Liver (tissue), 8 donors: ENCODE measurements at regions not wholly inside any gene's neighbourhood (a gene's known extent, or its start where the extent isn't known, plus 50 kb on each side); places are given as distances from the start of the nearest gene placed in this dataset.

ENCODE experiments used
- DNase-seq: peaks from one replicate; pipeline ENCODE4 v3.0.0-alpha.2; 2017; ENCODE audit warnings: low spot score
- H3K27ac ChIP-seq, 2 donors: one replicate each; pipeline ENCODE4 v1.7.0; 2013; ENCODE audit warnings: inconsistent platforms in 2 of 2, low read length in 2 of 2, control low read depth in 1 of 2, low read depth in 1 of 2, mild to moderate bottlenecking in 1 of 2
- H3K27me3 ChIP-seq, 4 donors: one replicate each; pipeline versions ENCODE4 v1.6.1 to v1.7.0; 2013; ENCODE audit warnings: low read length in 3 of 4, inconsistent platforms in 1 of 4, mild to moderate bottlenecking in 1 of 4, moderate library complexity in 1 of 4; ENCODE audit not compliant: control insufficient read depth in 4 of 4, insufficient read depth in 4 of 4
- H3K36me3 ChIP-seq, 4 donors: one replicate each; pipeline versions ENCODE4 v1.6.1 to v1.7.0; 2013; ENCODE audit warnings: low read length in 3 of 4, mild to moderate bottlenecking in 3 of 4, low read depth in 1 of 4, moderate library complexity in 1 of 4; ENCODE audit not compliant: control insufficient read depth in 4 of 4, insufficient read depth in 3 of 4
- H3K4me1 ChIP-seq, 4 donors: one replicate each; pipeline versions ENCODE4 v1.6.1 to v1.7.0; 2013; ENCODE audit warnings: low read length in 3 of 4, mild to moderate bottlenecking in 3 of 4, moderate library complexity in 1 of 4; ENCODE audit not compliant: control insufficient read depth in 4 of 4, insufficient read depth in 4 of 4
- H3K4me3 ChIP-seq, 3 donors: one replicate each; pipeline versions ENCODE4 v1.6.1 to v1.7.0; 2013; ENCODE audit warnings: low read length in 3 of 3, control low read depth in 1 of 3, low read depth in 1 of 3, mild to moderate bottlenecking in 1 of 3
- H3K9ac ChIP-seq, 2 donors: one replicate each; pipeline ENCODE4 v1.7.0; 2013; ENCODE audit warnings: low read length in 2 of 2, mild to moderate bottlenecking in 2 of 2, moderate library complexity in 2 of 2, control low read depth in 1 of 2, low read depth in 1 of 2
- H3K9me3 ChIP-seq, 4 donors: one replicate each; pipeline versions ENCODE4 v1.6.1 to v1.7.0; 2013; ENCODE audit warnings: low read length in 3 of 4; ENCODE audit not compliant: control insufficient read depth in 4 of 4
- ATF3 ChIP-seq: IDR thresholded peaks from 2 replicates; pipeline ENCODE4 v1.6.1; 2016; ENCODE audit warnings: antibody characterized with exemption
- CTCF ChIP-seq: fragments of 150-350 bp; IDR thresholded peaks from 2 replicates; pipeline ENCODE4 v1.5.1; 2017; ENCODE audit warnings: improper control_type of control experiment, low read depth, low read length; ENCODE audit not compliant: missing input control
- FOXA1 ChIP-seq: IDR thresholded peaks from 2 replicates; pipeline ENCODE4 v1.6.1; 2016; ENCODE audit warnings: antibody characterized with exemption
- FOXA2 ChIP-seq: IDR thresholded peaks from 2 replicates; pipeline ENCODE4 v1.6.1; 2016; ENCODE audit warnings: antibody characterized with exemption
- GABPA ChIP-seq, 2 donors: IDR thresholded peaks in 1 of 2; conservative IDR thresholded peaks in 1 of 2; 2 replicates each; pipeline ENCODE4 v1.6.1; 2016; ENCODE audit warnings: antibody characterized with exemption in 2 of 2, mild to moderate bottlenecking in 1 of 2, moderate library complexity in 1 of 2
- HNF4A ChIP-seq, 2 donors: conservative IDR thresholded peaks; 2 replicates each; pipeline ENCODE4 v1.6.1; 2016; ENCODE audit warnings: antibody characterized with exemption in 2 of 2, mild to moderate bottlenecking in 2 of 2
- HNF4G ChIP-seq: IDR thresholded peaks from 2 replicates; pipeline ENCODE4 v1.6.1; 2016; ENCODE audit warnings: antibody characterized with exemption
- MAX ChIP-seq: IDR thresholded peaks from 2 replicates; pipeline ENCODE4 v1.6.1; 2016; ENCODE audit warnings: antibody characterized with exemption
- RAD21 ChIP-seq, 2 donors: IDR thresholded peaks; 2 replicates each; pipeline ENCODE4 v1.6.1; 2016; ENCODE audit warnings: antibody characterized with exemption in 2 of 2, mild to moderate bottlenecking in 2 of 2
- REST ChIP-seq: IDR thresholded peaks from 2 replicates; pipeline ENCODE4 v1.6.1; 2016; ENCODE audit warnings: antibody characterized with exemption, mild to moderate bottlenecking
- RXRA ChIP-seq, 2 donors: IDR thresholded peaks; 2 replicates each; pipeline ENCODE4 v1.6.1; 2017 to 2018; ENCODE audit warnings: antibody characterized with exemption in 2 of 2, mild to moderate bottlenecking in 1 of 2
- SP1 ChIP-seq: IDR thresholded peaks from 2 replicates; pipeline ENCODE4 v1.6.1; 2018; ENCODE audit warnings: antibody characterized with exemption, mild to moderate bottlenecking
- TAF1 ChIP-seq: conservative IDR thresholded peaks from 2 replicates; pipeline ENCODE4 v1.6.1; 2016; ENCODE audit warnings: antibody characterized with exemption, mild to moderate bottlenecking
- YY1 ChIP-seq: IDR thresholded peaks from 2 replicates; pipeline ENCODE4 v1.6.1; 2016; ENCODE audit warnings: antibody characterized with exemption, mild to moderate bottlenecking
- WGBS: extraction: QIAGEN DNeasy Blood & Tissue Kit; methylation state at CpG from one replicate; pipeline ENCODE4 v1.1.7; 2013; 5-methylcytosine and 5-hydroxymethylcytosine counted together
- donor health status: healthy.
- donor health status: healthy.
- donor health status: healthy.
- donor health status: healthy.
- donor health status: healthy.

- no peaks in the 10 kb centered on the region for H3K36me3 ChIP-seq
- no peak overlapping the region for H3K9ac ChIP-seq
- TF ChIP-seq MAX (no peak), ATF3 (no peak)
- no peak overlapping the region for H3K4me3 ChIP-seq
- no peak overlapping the region for H3K27ac ChIP-seq
- WGBS, result 60% methylated on average over 3 of the region's 3 CpGs
- H3K27me3 ChIP-seq, result no peaks in the 10 kb centered on the region
- no peaks in the 10 kb centered on the region for H3K4me1 ChIP-seq
- H3K9me3 ChIP-seq, result no peaks in the 10 kb centered on the region
- DNase-seq, result no peak
Measured at GRCh38 chr21:18705971-18706370, 302.4 kb upstream of the TMPRSS15 start.

GRCh38 chr21:18711662-18712061 lies 308.1 kb upstream of the TMPRSS15 start:
- H3K27ac ChIP-seq, result no peak overlapping the region
- DNase-seq, result no peak
- H3K36me3 ChIP-seq, result no peaks in the 10 kb centered on the region
- no peak overlapping the region for H3K9ac ChIP-seq
- no peak overlapping the region for H3K4me3 ChIP-seq
- H3K9me3 ChIP-seq, result peaks cover 0 to 2% (median 0%) of the 10 kb centered on the region in 4 donors
- TF ChIP-seq HNF4A (conservative IDR thresholded peaks at IDR 0.05), result no peak
- TF ChIP-seq CTCF, result no peak
- no peak for TF ChIP-seq YY1
- no peak for TF ChIP-seq FOXA2
- no peak for TF ChIP-seq MAX
- TF ChIP-seq GABPA (IDR thresholded peaks at IDR 0.05 in 1 of 2, conservative IDR thresholded peaks at IDR 0.05 in 1 of 2), result no peak
- TF ChIP-seq FOXA1, result no peak
- no peak for TF ChIP-seq HNF4G
- TF ChIP-seq SP1, result no peak
- no peak for TF ChIP-seq RXRA (IDR thresholded peaks at IDR 0.05)
- TF ChIP-seq TAF1, result no peak
- no peaks in the 10 kb centered on the region for H3K4me1 ChIP-seq
- WGBS, result 52% methylated on average over 1 of the region's 1 CpG
- H3K27me3 ChIP-seq, result no peaks in the 10 kb centered on the region

- H3K36me3 ChIP-seq, result no peaks in the 10 kb centered on the region
- TF ChIP-seq ATF3, result no peak
- no peak for TF ChIP-seq GABPA (IDR thresholded peaks at IDR 0.05 in 1 of 2, conservative IDR thresholded peaks at IDR 0.05 in 1 of 2)
- TF ChIP-seq FOXA1, result no peak
- no peak for TF ChIP-seq REST
- TF ChIP-seq RXRA (IDR thresholded peaks at IDR 0.05), result no peak
- no peak for TF ChIP-seq TAF1
- no peak for TF ChIP-seq RAD21 (IDR thresholded peaks at IDR 0.05)
- no peaks in the 10 kb centered on the region for H3K27me3 ChIP-seq
- peaks cover 0 to 2% (median 0%) of the 10 kb centered on the region in 4 donors for H3K9me3 ChIP-seq
- DNase-seq, result no peak
- H3K4me3 ChIP-seq, result no peak overlapping the region
- H3K9ac ChIP-seq, result no peak overlapping the region
- WGBS, result 61% methylated on average over 3 of the region's 3 CpGs
- H3K27ac ChIP-seq, result no peak overlapping the region
- H3K4me1 ChIP-seq, result no peaks in the 10 kb centered on the region
Measured at GRCh38 chr21:18715606-18716005, 312.0 kb upstream of the TMPRSS15 start.
